WTC11 (cell line): ENCODE measurements at regions not wholly inside any gene's neighbourhood (a gene's known extent, or its start where the extent isn't known, plus 50 kb on each side); places are given as distances from the start of the nearest gene placed in this dataset.

Experiments
- ATF6 ChIP-seq: sonication (generic); formaldehyde crosslinking; IDR thresholded peaks from 2 replicates; pipeline ENCODE4 v1.8.1; 2023; ENCODE audit warnings: mild to moderate bottlenecking, missing genetic modification reagents
- CBFB ChIP-seq: sonication (generic); formaldehyde crosslinking; IDR thresholded peaks from 2 replicates; pipeline ENCODE4 v1.8.1; 2022; ENCODE audit warnings: mild to moderate bottlenecking, low read depth, missing genetic modification reagents
- CTCF ChIP-seq: fragments of 200-600 bp; IDR thresholded peaks from 2 replicates; pipeline ENCODE4 v1.8.0; 2022; ENCODE audit warnings: antibody characterized with exemption
- E2F1 ChIP-seq: sonication (generic); formaldehyde crosslinking; IDR thresholded peaks from 2 replicates; pipeline ENCODE4 v1.8.0; 2022; ENCODE audit warnings: mild to moderate bottlenecking, missing genetic modification reagents
- KAT7 ChIP-seq: sonication (generic); formaldehyde crosslinking; IDR thresholded peaks from 2 replicates; pipeline ENCODE4 v1.8.1; 2023; ENCODE audit warnings: missing genetic modification reagents, mild to moderate bottlenecking, borderline replicate concordance
- TEAD4 ChIP-seq: sonication (generic); formaldehyde crosslinking; IDR thresholded peaks from 2 replicates; pipeline ENCODE4 v1.8.0; 2022; ENCODE audit warnings: mild to moderate bottlenecking, missing genetic modification reagents

GRCh38 chr2:180790891-180791290 lies 189.5 kb upstream of the UBE2E3 start:
- TF ChIP-seq CBFB, result no peak
- TF ChIP-seq KAT7 (CRISPR knock-in tag), result no peak
- TF ChIP-seq E2F1 (CRISPR knock-in tag), result no peak
- no peak for TF ChIP-seq CTCF
- no peak for TF ChIP-seq ATF6 (CRISPR knock-in tag)
- TF ChIP-seq TEAD4 (CRISPR knock-in tag), result no peak
